PC-3 (cell line): ENCODE measurements at regions not wholly inside any gene's neighbourhood (a gene's known extent, or its start where the extent isn't known, plus 50 kb on each side); places are given as distances from the start of the nearest gene placed in this dataset.

ENCODE experiments used
- ATAC-seq: fragments of 200-7000 bp; cut with Tn5 transposase; 2 replicates; pipeline ENCODE4 v1.9.1; 2020; ENCODE audit warnings: mild to moderate bottlenecking, moderate library complexity
- BruUV-seq: library from RNA; stranded (reverse); fragments of 400-500 nt; replicated peaks from 2 replicates; lab custom pipeline; 2021; lab: Mats Ljungman, UMichigan
- CTCF ChIA-PET: fragments of 300-600 bp; sonication (Branson Sonifier 250); formaldehyde crosslinking; loops from one replicate; lab custom pipeline; 2022; ENCODE audit warnings: antibody characterized with exemption; lab: Charles Lee
- POLR2A ChIA-PET: fragments of 300-600 bp; sonication (Branson Sonifier 250); formaldehyde crosslinking; loops from one replicate; lab custom pipeline; 2022; ENCODE audit warnings: antibody characterized with exemption; ENCODE audit not compliant: unreplicated experiment; lab: Charles Lee
- DNase-seq: peaks from one replicate; pipeline ENCODE4 v3.0.0-alpha.2; 2015
- H2AFZ ChIP-seq: fragments of 300-600 bp; sonication (generic); 2 replicates; pipeline ENCODE4 v1.6.0; 2016; ENCODE audit warnings: antibody characterized with exemption, low read length
- H3F3A ChIP-seq: fragments of 300-600 bp; sonication (generic); one replicate; pipeline ENCODE4 v1.6.0; 2017; ENCODE audit warnings: antibody characterized with exemption, low read length, control low read depth, mild to moderate bottlenecking; ENCODE audit not compliant: unreplicated experiment
- H3K27ac ChIP-seq: fragments of 300-600 bp; sonication (generic); 2 replicates; pipeline ENCODE4 v1.5.1; 2016; ENCODE audit warnings: mild to moderate bottlenecking, low read length
- H3K27me3 ChIP-seq: fragments of 300-600 bp; sonication (generic); 2 replicates; pipeline ENCODE4 v1.6.1; 2016; ENCODE audit warnings: low read length, mixed read lengths
- H3K36me3 ChIP-seq: fragments of 300-600 bp; sonication (generic); 2 replicates; pipeline ENCODE4 v1.6.1; 2016; ENCODE audit warnings: low read depth, mixed run types, low read length, mixed read lengths
- H3K4me1 ChIP-seq: fragments of 300-600 bp; sonication (generic); 2 replicates; pipeline ENCODE4 v1.5.1; 2016; ENCODE audit warnings: low read length; ENCODE audit not compliant: insufficient read depth
- H3K4me2 ChIP-seq: fragments of 300-600 bp; sonication (generic); 2 replicates; pipeline ENCODE4 v1.6.0; 2016; ENCODE audit warnings: low read length
- H3K4me3 ChIP-seq: fragments of 300-600 bp; sonication (generic); 2 replicates; pipeline ENCODE4 v1.5.1; 2016; ENCODE audit warnings: mild to moderate bottlenecking, low read length, mixed read lengths
- H3K79me2 ChIP-seq: fragments of 300-600 bp; sonication (generic); 2 replicates; pipeline ENCODE4 v1.6.1; 2017; ENCODE audit warnings: low read length, mixed read lengths
- H3K9ac ChIP-seq: fragments of 300-600 bp; sonication (generic); 2 replicates; pipeline ENCODE4 v1.6.0; 2016; ENCODE audit warnings: mild to moderate bottlenecking, low read length
- H3K9me2 ChIP-seq: fragments of 300-600 bp; sonication (generic); replicated peaks from 2 replicates; pipeline ENCODE4 v1.6.1; 2016; ENCODE audit warnings: mixed run types, low read length, mixed read lengths
- H3K9me3 ChIP-seq: fragments of 300-600 bp; sonication (generic); 2 replicates; pipeline ENCODE4 v1.6.1; 2016; ENCODE audit warnings: low read length, mixed read lengths
- H4K20me1 ChIP-seq: fragments of 300-600 bp; sonication (generic); 2 replicates; pipeline ENCODE4 v1.6.1; 2016; ENCODE audit warnings: low read length, mixed read lengths
- CTCF ChIP-seq: fragments of 300-600 bp; sonication (generic); conservative IDR thresholded peaks from 2 replicates; pipeline ENCODE4 v1.5.1; 2017; ENCODE audit warnings: antibody characterized with exemption, low read depth, mild to moderate bottlenecking, low read length
- EZH2 ChIP-seq: fragments of 300-600 bp; sonication (generic); IDR thresholded peaks from one replicate; pipeline ENCODE4 v1.6.1; 2017; ENCODE audit warnings: antibody characterized with exemption, mild to moderate bottlenecking, low read length; ENCODE audit not compliant: unreplicated experiment
- EZH2phosphoT487 ChIP-seq: fragments of 300-600 bp; sonication (generic); IDR thresholded peaks from 2 replicates; pipeline ENCODE4 v1.6.1; 2018; ENCODE audit warnings: mild to moderate bottlenecking, antibody characterized with exemption, low read length, borderline replicate concordance
- intact Hi-C: fragments of 100-400 bp; cut with micrococcal nuclease; formaldehyde crosslinking; loops from 2 replicates; pipeline ENCODE4 v1.9.0; 2023

GRCh38 chr10:8800426-8800825 lies 745.9 kb downstream of the GATA3 start:
- intact Hi-C loops, result no loop called here
- DNase-seq, result no peak
- POLR2A ChIA-PET, result no interaction called here
- Histone ChIP-seq H3K4me2 (no peak overlapping the region), H3K27me3 (peaks cover 22% of the 10 kb centered on the region), H3F3A (no peaks in the 10 kb centered on the region), H3K9me3 (no peaks in the 10 kb centered on the region), H3K79me2 (no peaks in the 10 kb centered on the region), H3K9me2 (no peaks in the 10 kb centered on the region), H3K36me3 (no peaks in the 10 kb centered on the region), H3K4me1 (no peaks in the 10 kb centered on the region), H2AFZ (no peak overlapping the region), H3K9ac (no peak overlapping the region), H3K27ac (no peak overlapping the region), H4K20me1 (no peaks in the 10 kb centered on the region), H3K4me3 (no peak overlapping the region)
- ATAC-seq, result no peak
- CTCF ChIA-PET, result no interaction called here
- BruUV-seq, result no TSS peak
- TF ChIP-seq CTCF (no peak), EZH2 (no peak), EZH2phosphoT487 (no peak)

- Histone ChIP-seq H3K9me2 (no peaks in the 10 kb centered on the region), H3K36me3 (no peaks in the 10 kb centered on the region), H3K4me3 (no peak overlapping the region), H3K27ac (no peak overlapping the region), H2AFZ (no peak overlapping the region), H3K9me3 (no peaks in the 10 kb centered on the region), H3K79me2 (no peaks in the 10 kb centered on the region), H3F3A (no peaks in the 10 kb centered on the region), H4K20me1 (no peaks in the 10 kb centered on the region), H3K4me1 (no peaks in the 10 kb centered on the region), H3K4me2 (no peak overlapping the region), H3K9ac (no peak overlapping the region), H3K27me3 (peaks cover 22% of the 10 kb centered on the region)
- ChIA-PET CTCF (no interaction called here), POLR2A (no interaction called here)
- intact Hi-C loops, result no loop called here
- ATAC-seq, result no peak
- no TSS peak for BruUV-seq
- no peak for DNase-seq
- TF ChIP-seq EZH2, result no peak
- TF ChIP-seq CTCF, result no peak
- no peak for TF ChIP-seq EZH2phosphoT487
These were observed 749.5 kb downstream of the GATA3 start for GRCh38 chr10:8803992-8804391.

- no peak overlapping the region for H3K4me3 ChIP-seq
- CTCF ChIA-PET, result no interaction called here
- BruUV-seq, result no TSS peak
These were observed 756.2 kb downstream of the GATA3 start for GRCh38 chr10:8810677-8811076.

More at GRCh38 chr10:8810677-8811076, 756.2 kb downstream of the GATA3 start:
- ATAC-seq (no peak), DNase-seq (no peak)
- H3K4me2 ChIP-seq, result no peak overlapping the region
- no peaks in the 10 kb centered on the region for H4K20me1 ChIP-seq
- H3F3A ChIP-seq, result no peaks in the 10 kb centered on the region
- H2AFZ ChIP-seq, result no peak overlapping the region
- no peaks in the 10 kb centered on the region for H3K36me3 ChIP-seq
- H3K9ac ChIP-seq, result no peak overlapping the region
- H3K9me3 ChIP-seq, result no peaks in the 10 kb centered on the region
- no peaks in the 10 kb centered on the region for H3K79me2 ChIP-seq
- H3K27me3 ChIP-seq, result no peaks in the 10 kb centered on the region
- intact Hi-C loops, result no loop called here
- no peak overlapping the region for H3K27ac ChIP-seq
- H3K9me2 ChIP-seq, result no peaks in the 10 kb centered on the region
- no peaks in the 10 kb centered on the region for H3K4me1 ChIP-seq
- TF ChIP-seq EZH2, result no peak
- TF ChIP-seq EZH2phosphoT487, result no peak
- no peak for TF ChIP-seq CTCF
- POLR2A ChIA-PET, result no interaction called here
